Neural cell (in vitro differentiated cells): ENCODE measurements at regions not wholly inside any gene's neighbourhood (a gene's known extent, or its start where the extent isn't known, plus 50 kb on each side); places are given as distances from the start of the nearest gene placed in this dataset.

ENCODE experiments used
- EP300 ChIP-seq: fragments of 450-650 bp; conservative IDR thresholded peaks from 2 replicates; pipeline ENCODE4 v1.6.1; 2014; ENCODE audit warnings: antibody characterized with exemption, mild to moderate bottlenecking, moderate library complexity; ENCODE audit not compliant: poor library complexity, severe bottlenecking
- EZH2 ChIP-seq: fragments of 200-600, 300-800 bp; shearing (Covaris generic), sonication (generic); IDR thresholded peaks from 2 replicates; pipeline ENCODE4 v1.6.1; 2014; ENCODE audit warnings: antibody characterized with exemption, low read length, borderline replicate concordance, mild to moderate bottlenecking; ENCODE audit not compliant: insufficient read depth, poor library complexity, severe bottlenecking
- POLR2AphosphoS5 ChIP-seq: IDR thresholded peaks from 2 replicates; pipeline ENCODE4 v1.6.1; 2012
- RAD21 ChIP-seq: fragments of 450-650 bp; conservative IDR thresholded peaks from 2 replicates; pipeline ENCODE4 v1.6.1; 2014; ENCODE audit warnings: antibody characterized with exemption, mild to moderate bottlenecking, moderate library complexity
- TAF1 ChIP-seq: IDR thresholded peaks from 2 replicates; pipeline ENCODE4 v1.6.1; 2012; ENCODE audit warnings: low read depth
- TF ChIP-seq, protein P1 (sequence below): fragments of 450-650 bp; IDR thresholded peaks from 2 replicates; pipeline ENCODE4 v1.5.1; 2014; ENCODE audit warnings: antibody characterized with exemption, mild to moderate bottlenecking, moderate library complexity; ENCODE audit not compliant: poor library complexity, severe bottlenecking

DNA sequence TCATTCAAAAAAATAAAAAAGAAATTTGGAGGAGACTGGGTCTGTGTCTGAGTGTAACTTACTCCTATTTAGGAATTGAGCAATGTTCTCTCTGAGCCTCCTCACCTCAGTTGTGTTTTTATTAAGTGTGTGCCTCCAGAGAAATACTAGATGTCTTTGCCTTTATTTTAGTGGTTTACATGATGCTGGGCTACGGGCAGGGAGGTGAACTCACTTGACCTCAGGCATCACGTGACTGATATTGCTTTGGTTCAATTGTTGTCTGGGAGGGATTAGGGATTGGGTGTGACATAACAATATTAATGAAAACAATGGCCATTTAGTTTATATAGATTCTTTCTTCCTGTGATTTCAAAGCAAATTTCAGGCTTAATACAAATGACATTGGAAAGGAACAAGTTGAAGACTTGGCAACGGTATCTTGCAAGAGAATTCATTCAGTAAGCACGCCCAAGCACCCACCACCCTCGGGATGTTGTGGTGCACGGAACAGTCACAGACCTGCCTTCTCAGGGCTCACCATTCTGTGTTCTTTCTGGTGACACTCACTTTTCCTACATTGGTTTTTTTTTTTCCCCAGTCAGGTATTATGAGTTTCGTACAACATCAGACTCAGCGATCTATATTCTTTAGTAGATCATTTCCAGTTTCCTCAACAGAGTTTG, 77.5 kb downstream of the BMP4 start:
- TF ChIP-seq, protein P1, sequence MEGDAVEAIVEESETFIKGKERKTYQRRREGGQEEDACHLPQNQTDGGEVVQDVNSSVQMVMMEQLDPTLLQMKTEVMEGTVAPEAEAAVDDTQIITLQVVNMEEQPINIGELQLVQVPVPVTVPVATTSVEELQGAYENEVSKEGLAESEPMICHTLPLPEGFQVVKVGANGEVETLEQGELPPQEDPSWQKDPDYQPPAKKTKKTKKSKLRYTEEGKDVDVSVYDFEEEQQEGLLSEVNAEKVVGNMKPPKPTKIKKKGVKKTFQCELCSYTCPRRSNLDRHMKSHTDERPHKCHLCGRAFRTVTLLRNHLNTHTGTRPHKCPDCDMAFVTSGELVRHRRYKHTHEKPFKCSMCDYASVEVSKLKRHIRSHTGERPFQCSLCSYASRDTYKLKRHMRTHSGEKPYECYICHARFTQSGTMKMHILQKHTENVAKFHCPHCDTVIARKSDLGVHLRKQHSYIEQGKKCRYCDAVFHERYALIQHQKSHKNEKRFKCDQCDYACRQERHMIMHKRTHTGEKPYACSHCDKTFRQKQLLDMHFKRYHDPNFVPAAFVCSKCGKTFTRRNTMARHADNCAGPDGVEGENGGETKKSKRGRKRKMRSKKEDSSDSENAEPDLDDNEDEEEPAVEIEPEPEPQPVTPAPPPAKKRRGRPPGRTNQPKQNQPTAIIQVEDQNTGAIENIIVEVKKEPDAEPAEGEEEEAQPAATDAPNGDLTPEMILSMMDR, result no peak
- TF ChIP-seq EP300, result no peak
- TF ChIP-seq RAD21, result no peak
- no peak for TF ChIP-seq POLR2AphosphoS5
- no peak for TF ChIP-seq EZH2
- TF ChIP-seq TAF1, result no peak
